Esophagus squamous epithelium (tissue), 5 donors: ENCODE measurements at regions not wholly inside any gene's neighbourhood (a gene's known extent, or its start where the extent isn't known, plus 50 kb on each side); places are given as distances from the start of the nearest gene placed in this dataset.

Source experiments
- DNase-seq: peaks from one replicate; lab custom pipeline; 2025; lab: John Stamatoyannopoulos, UW
- H3K27ac ChIP-seq, 4 donors: fragments of 200-600 bp; sonication (generic); one replicate each; pipeline ENCODE4 v1.5.1; 2016 to 2019; ENCODE audit warnings: mild to moderate bottlenecking in 1 of 4
- H3K27me3 ChIP-seq, 4 donors: fragments of 200-600 bp; sonication (generic); 1 replicate in 3 of 4; 2 replicates in 1 of 4; pipeline versions ENCODE4 v1.5.1 to v1.6.0; 2017 to 2021; ENCODE audit warnings: antibody characterized with exemption in 1 of 4
- H3K36me3 ChIP-seq, 3 donors: fragments of 200-600 bp; sonication (generic); one replicate each; pipeline ENCODE4 v1.5.1; 2016 to 2019
- H3K4me1 ChIP-seq, 3 donors: fragments of 200-600 bp; sonication (generic); one replicate each; pipeline ENCODE4 v1.5.1; 2017 to 2019
- H3K4me3 ChIP-seq, 4 donors: fragments of 200-600 bp; sonication (generic); 1 replicate in 3 of 4; 2 replicates in 1 of 4; pipeline ENCODE4 v1.5.1; 2016 to 2019; ENCODE audit warnings: mild to moderate bottlenecking in 2 of 4, moderate library complexity in 1 of 4
- H3K9me3 ChIP-seq, 3 donors: fragments of 200-600 bp; sonication (generic); one replicate each; pipeline ENCODE4 v1.5.1; 2016 to 2019
- CTCF ChIP-seq, 6 experiments: fragments of 450-650 bp in 4 of 6; fragments of 200-600 bp in 2 of 6; sonication (generic) in 2 of 6; IDR thresholded peaks; one replicate each; pipeline ENCODE4 v1.5.1; 2016 to 2019; ENCODE audit warnings: antibody characterized with exemption in 6 of 6, mild to moderate bottlenecking in 4 of 6, moderate library complexity in 4 of 6
- POLR2A ChIP-seq, 4 donors: fragments of 450-650 bp; IDR thresholded peaks; one replicate each; pipeline ENCODE4 v1.6.1; 2017; ENCODE audit warnings: antibody characterized with exemption in 4 of 4, mild to moderate bottlenecking in 4 of 4, moderate library complexity in 3 of 4
- WGBS, 2 donors: methylation state at CpG; one replicate each; pipeline ENCODE4 v1.1.5; 2018; 5-methylcytosine and 5-hydroxymethylcytosine counted together
- intact Hi-C: fragments of 100-400 bp; cut with DNase I; formaldehyde crosslinking; loops from one replicate; pipeline ENCODE4 v1.15.0; 2022
- donor health status: DM: yes; HTN: yes; CAD: no.

- Histone ChIP-seq H3K27ac (no peak overlapping the region), H3K27me3 (no peaks in the 10 kb centered on the region), H3K4me1 (peaks cover 0 to 18% (median 0%) of the 10 kb centered on the region in 3 donors), H3K4me3 (no peak overlapping the region), H3K36me3 (no peaks in the 10 kb centered on the region), H3K9me3 (no peaks in the 10 kb centered on the region)
- intact Hi-C loops: no loop called here
- no peak for DNase-seq
- TF ChIP-seq POLR2A (IDR thresholded peaks at IDR 0.05): no peak
- TF ChIP-seq CTCF (IDR thresholded peaks at IDR 0.05): no peak
- 0 to 62% methylated on average over 1 of the region's 1 CpG for WGBS, 2 donors
Measured at GRCh38 chr9:19936598-19936997, 147.8 kb upstream of the SLC24A2 start.

- H3K36me3 ChIP-seq: no peaks in the 10 kb centered on the region
- no peak overlapping the region for H3K27ac ChIP-seq
- no peaks in the 10 kb centered on the region for H3K9me3 ChIP-seq
- H3K4me3 ChIP-seq: no peak overlapping the region
- 62 to 73% methylated on average over 1 to 3 of the region's 4 CpGs for WGBS, 2 donors
- intact Hi-C loops: no loop called here
- TF ChIP-seq CTCF (IDR thresholded peaks at IDR 0.05): no peak
- TF ChIP-seq POLR2A (IDR thresholded peaks at IDR 0.05): no peak
- DNase-seq: no peak
- no peaks in the 10 kb centered on the region for H3K27me3 ChIP-seq
- H3K4me1 ChIP-seq: peaks cover 0 to 18% (median 0%) of the 10 kb centered on the region in 3 donors
Measured at GRCh38 chr9:19935422-19935821, 146.6 kb upstream of the SLC24A2 start.

- TF ChIP-seq POLR2A (IDR thresholded peaks at IDR 0.05) (no peak), CTCF (IDR thresholded peaks at IDR 0.05) (no peak)
- H3K9me3 ChIP-seq: no peaks in the 10 kb centered on the region
- H3K4me3 ChIP-seq: peak overlapping the region; percentile 32 to 66 (median 50)
- no peak overlapping the region for H3K27ac ChIP-seq
- no peaks in the 10 kb centered on the region for H3K36me3 ChIP-seq
- H3K4me1 ChIP-seq: peaks cover 0 to 12% (median 0%) of the 10 kb centered on the region in 3 donors
- intact Hi-C loops: no loop called here
- H3K27me3 ChIP-seq: no peaks in the 10 kb centered on the region
- DNase-seq: no peak
- WGBS, 2 donors: 6 to 40% methylated on average over 15 to 23 of the region's 41 CpGs
Measured at GRCh38 chr9:19934301-19934871, 145.5 kb upstream of the SLC24A2 start.

GRCh38 chr9:19931098-19931890 lies 142.5 kb upstream of the SLC24A2 start:
- Histone ChIP-seq H3K4me1 (peaks cover 0 to 15% (median 1%) of the 10 kb centered on the region in 3 donors), H3K36me3 (no peaks in the 10 kb centered on the region), H3K4me3 (no peak overlapping the region), H3K27ac (no peak overlapping the region), H3K27me3 (no peaks in the 10 kb centered on the region), H3K9me3 (no peaks in the 10 kb centered on the region)
- TF ChIP-seq POLR2A (IDR thresholded peaks at IDR 0.05) (no peak), CTCF (IDR thresholded peaks at IDR 0.05) (no peak)
- no peak for DNase-seq
- intact Hi-C loops: no loop called here

- intact Hi-C loops: no loop called here
- no peaks in the 10 kb centered on the region for H3K9me3 ChIP-seq
- no peaks in the 10 kb centered on the region for H3K36me3 ChIP-seq
- H3K4me3 ChIP-seq: no peak overlapping the region
- WGBS, 2 donors: 92 to 100% methylated on average over 6 of the region's 6 CpGs
- H3K4me1 ChIP-seq: peaks cover 0 to 11% (median 6%) of the 10 kb centered on the region in 3 donors
- peaks cover 0 to 8% (median 0%) of the 10 kb centered on the region in 4 donors for H3K27me3 ChIP-seq
- DNase-seq: no peak
- no peak overlapping the region for H3K27ac ChIP-seq
- TF ChIP-seq POLR2A (IDR thresholded peaks at IDR 0.05) (no peak), CTCF (IDR thresholded peaks at IDR 0.05) (no peak)
Measured at GRCh38 chr9:19927560-19927959, 138.7 kb upstream of the SLC24A2 start.
